ENCODE measurements at regions not wholly inside any gene's neighbourhood (a gene's known extent, or its start where the extent isn't known, plus 50 kb on each side); places are given as distances from the start of the nearest gene placed in this dataset.

- no peak for TF ChIP-seq POLR2A (IDR thresholded peaks at IDR 0.05)
- TF ChIP-seq, protein P1, sequence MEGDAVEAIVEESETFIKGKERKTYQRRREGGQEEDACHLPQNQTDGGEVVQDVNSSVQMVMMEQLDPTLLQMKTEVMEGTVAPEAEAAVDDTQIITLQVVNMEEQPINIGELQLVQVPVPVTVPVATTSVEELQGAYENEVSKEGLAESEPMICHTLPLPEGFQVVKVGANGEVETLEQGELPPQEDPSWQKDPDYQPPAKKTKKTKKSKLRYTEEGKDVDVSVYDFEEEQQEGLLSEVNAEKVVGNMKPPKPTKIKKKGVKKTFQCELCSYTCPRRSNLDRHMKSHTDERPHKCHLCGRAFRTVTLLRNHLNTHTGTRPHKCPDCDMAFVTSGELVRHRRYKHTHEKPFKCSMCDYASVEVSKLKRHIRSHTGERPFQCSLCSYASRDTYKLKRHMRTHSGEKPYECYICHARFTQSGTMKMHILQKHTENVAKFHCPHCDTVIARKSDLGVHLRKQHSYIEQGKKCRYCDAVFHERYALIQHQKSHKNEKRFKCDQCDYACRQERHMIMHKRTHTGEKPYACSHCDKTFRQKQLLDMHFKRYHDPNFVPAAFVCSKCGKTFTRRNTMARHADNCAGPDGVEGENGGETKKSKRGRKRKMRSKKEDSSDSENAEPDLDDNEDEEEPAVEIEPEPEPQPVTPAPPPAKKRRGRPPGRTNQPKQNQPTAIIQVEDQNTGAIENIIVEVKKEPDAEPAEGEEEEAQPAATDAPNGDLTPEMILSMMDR (IDR thresholded peaks at IDR 0.05 in 8 of 11, conservative IDR thresholded peaks at IDR 0.05 in 3 of 11), result no peak
Observed at GRCh38 chr9:129551393-129551973, 69.4 kb downstream of the C9orf50 start.
